Erythroblast (primary cell): ENCODE measurements at regions not wholly inside any gene's neighbourhood (a gene's known extent, or its start where the extent isn't known, plus 50 kb on each side); places are given as distances from the start of the nearest gene placed in this dataset.

Experiments used
- GATA1 ChIP-seq: IDR thresholded peaks from 2 replicates; pipeline ENCODE4 v1.6.1; 2011; ENCODE audit warnings: low read depth, mild to moderate bottlenecking, control low read depth, low read length, moderate library complexity
- POLR2A ChIP-seq: IDR thresholded peaks from 2 replicates; pipeline ENCODE4 v1.6.1; 2011; ENCODE audit warnings: mild to moderate bottlenecking, low read length

GRCh38 chr2:64344999-64345576 lies 108.9 kb upstream of the LGALSL start:
- TF ChIP-seq POLR2A = no peak
- no peak for TF ChIP-seq GATA1
